ENCODE measurements at regions not wholly inside any gene's neighbourhood (a gene's known extent, or its start where the extent isn't known, plus 50 kb on each side); places are given as distances from the start of the nearest gene placed in this dataset.

DNA sequence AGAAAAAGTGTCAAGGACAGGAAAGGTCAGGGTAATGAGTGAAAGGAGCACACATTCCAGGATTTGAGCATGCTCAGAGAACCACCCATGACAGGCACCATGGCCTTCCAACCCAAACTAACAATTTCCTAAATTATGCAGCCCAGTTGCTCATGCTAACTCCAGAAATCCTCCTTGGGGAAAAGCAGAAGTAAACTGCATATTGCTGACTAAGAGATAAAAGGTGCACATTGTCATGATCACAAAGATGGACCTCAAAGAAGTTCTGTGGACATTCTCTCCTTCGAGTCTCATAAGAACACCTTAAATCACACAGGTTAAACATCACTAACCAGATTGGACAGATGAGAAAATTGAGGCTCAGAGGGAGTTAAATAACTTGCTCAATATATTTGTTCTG lies 97.6 kb upstream of the SLC25A36 start:
- ChIA-PET CTCF (no interaction called here), POLR2A (ENCODE audit: low non-redundant PET) (no interaction called here)
- TF ChIP-seq, protein P1, sequence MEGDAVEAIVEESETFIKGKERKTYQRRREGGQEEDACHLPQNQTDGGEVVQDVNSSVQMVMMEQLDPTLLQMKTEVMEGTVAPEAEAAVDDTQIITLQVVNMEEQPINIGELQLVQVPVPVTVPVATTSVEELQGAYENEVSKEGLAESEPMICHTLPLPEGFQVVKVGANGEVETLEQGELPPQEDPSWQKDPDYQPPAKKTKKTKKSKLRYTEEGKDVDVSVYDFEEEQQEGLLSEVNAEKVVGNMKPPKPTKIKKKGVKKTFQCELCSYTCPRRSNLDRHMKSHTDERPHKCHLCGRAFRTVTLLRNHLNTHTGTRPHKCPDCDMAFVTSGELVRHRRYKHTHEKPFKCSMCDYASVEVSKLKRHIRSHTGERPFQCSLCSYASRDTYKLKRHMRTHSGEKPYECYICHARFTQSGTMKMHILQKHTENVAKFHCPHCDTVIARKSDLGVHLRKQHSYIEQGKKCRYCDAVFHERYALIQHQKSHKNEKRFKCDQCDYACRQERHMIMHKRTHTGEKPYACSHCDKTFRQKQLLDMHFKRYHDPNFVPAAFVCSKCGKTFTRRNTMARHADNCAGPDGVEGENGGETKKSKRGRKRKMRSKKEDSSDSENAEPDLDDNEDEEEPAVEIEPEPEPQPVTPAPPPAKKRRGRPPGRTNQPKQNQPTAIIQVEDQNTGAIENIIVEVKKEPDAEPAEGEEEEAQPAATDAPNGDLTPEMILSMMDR (conservative IDR thresholded peaks at IDR 0.05; ENCODE audit: low read depth): no peak
- DNase-seq (ENCODE audit: low spot score): no peak
- no peak overlapping the region for H3K27ac ChIP-seq

DNA sequence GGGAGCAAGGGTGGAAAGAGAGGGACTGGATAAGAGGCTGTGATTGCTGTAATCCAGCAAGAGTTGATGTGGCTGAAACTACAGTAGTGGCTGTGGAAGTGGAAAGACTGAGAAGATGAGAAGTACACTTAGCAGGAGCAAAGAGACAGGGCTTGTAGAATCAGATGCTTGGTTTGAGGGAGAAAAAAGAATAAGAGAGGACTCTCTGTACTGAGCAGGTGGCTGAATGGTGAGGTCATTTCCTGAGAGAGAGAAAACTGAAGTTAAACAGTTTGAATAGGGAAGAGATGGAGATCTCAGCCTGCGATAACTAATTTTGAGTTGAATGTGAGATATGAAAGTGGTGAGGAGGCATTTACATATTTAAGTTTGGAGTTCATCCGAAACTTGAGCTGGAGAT lies 95.8 kb upstream of the SLC25A36 start:
- TF ChIP-seq, protein P1 (conservative IDR thresholded peaks at IDR 0.05; ENCODE audit: low read depth): no peak
- H3K27ac ChIP-seq: no peak overlapping the region
- DNase-seq (ENCODE audit: low spot score): no peak
- POLR2A ChIA-PET (ENCODE audit: low non-redundant PET): no interaction called here
- CTCF ChIA-PET: no interaction called here

DNA sequence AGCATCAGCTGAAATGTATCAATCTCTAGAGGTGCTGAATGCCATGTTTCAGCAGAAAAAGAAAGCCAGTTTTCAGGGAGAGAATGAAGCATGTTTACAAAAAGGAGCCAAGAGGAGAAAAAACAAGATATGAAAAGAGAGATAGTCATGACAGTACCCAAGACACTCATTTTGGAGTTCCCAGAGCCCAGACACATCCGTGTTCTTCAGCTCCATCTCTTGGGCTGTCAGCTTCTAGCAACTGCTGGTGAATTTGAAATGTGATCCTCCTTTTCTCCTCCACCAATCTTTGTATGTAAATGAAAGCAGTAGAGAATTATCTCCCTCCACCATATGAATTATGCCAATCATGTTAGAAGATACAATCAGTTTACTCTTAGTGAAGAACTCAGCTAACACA lies 93.0 kb upstream of the SLC25A36 start:
- TF ChIP-seq, protein P1 (conservative IDR thresholded peaks at IDR 0.05; ENCODE audit: low read depth): no peak
- no peak for DNase-seq (ENCODE audit: low spot score)
- ChIA-PET POLR2A (ENCODE audit: low non-redundant PET) (no interaction called here), CTCF (no interaction called here)
- no peak overlapping the region for H3K27ac ChIP-seq

DNA sequence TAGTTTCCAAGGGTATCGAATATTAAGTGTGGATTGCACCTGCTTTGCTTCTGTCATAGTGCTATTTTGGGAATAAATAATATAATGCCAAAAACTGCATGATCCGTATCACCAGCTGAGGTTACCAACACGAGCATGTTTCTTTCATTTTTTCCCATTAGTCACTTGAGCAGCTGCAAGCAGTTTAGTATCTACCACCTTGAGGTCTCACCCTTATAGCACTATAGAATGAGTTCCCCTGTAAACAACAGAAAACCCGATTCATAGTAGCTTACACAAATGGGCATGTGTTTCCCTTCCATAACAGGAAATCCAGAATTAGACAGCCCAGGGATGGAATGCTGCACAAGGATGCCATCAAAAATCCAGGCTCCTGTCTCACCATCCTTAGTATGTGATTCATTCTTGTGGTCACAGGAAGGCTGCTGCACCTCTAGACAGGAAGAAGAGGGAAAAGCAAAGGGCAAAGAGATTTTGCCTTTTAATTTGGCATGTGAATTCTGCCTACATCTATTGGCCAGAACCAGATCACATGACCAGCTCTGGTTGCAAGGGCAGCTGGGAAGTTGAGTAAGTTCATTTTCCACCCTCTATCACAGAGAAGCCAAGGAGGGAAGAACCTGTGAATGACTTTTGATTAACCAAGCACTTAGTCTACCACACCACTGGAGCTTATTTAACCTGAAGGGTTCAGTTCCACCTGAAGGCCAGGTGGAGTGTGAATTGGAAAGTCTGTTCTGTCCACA lies 91.3 kb upstream of the SLC25A36 start:
- CTCF ChIA-PET: no interaction called here
- POLR2A ChIA-PET (ENCODE audit: low non-redundant PET): no interaction called here

DNA sequence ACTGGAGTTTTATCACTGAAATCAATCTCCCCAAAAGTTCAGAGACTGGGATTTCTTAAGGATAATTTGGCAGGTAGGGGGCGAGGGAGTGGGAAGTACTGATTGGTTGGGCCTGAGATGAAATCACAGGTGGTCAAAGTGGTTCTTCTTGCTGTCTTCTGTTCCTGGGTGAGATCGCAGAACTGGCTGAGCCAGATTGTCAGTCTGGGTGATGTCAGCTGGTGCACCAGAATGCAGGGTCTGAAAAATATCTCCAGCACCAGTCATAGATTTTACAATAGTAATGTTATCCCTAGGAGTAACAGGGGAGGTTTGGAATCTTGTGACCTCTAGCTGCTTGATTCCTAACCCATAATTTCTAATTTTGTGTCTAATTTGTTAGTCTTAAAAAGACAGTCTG lies 86.7 kb upstream of the SLC25A36 start:
- H3K27ac ChIP-seq: no peak overlapping the region
- DNase-seq (ENCODE audit: low spot score): no peak
- POLR2A ChIA-PET (ENCODE audit: low non-redundant PET): no interaction called here
- CTCF ChIA-PET: no interaction called here
- TF ChIP-seq, protein P1 (conservative IDR thresholded peaks at IDR 0.05; ENCODE audit: low read depth): no peak

More for the DNA sequence above, 91.3 kb upstream of the SLC25A36 start:
- TF ChIP-seq, protein P1 (conservative IDR thresholded peaks at IDR 0.05; ENCODE audit: low read depth): no peak
- DNase-seq (ENCODE audit: low spot score): peak; percentile 19
- no peak overlapping the region for H3K27ac ChIP-seq

DNA sequence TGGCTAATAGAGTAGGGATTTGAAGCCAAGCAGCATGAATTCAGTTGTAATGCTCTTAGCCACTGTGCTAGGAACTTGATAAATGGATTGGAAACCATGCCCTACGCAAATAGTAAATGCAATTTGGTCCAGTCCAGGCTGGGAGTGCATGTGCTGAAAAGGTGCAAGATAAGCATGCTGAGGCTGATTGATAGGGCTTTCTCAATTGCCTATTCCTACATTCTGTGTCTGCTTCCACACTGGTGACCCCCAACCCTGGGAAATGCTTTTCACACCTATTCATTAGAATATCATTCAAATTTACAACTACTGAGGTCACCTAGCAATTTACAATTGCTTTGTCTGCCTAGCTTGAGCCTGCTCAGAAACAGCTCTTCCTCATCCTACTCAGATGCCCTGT lies 84.7 kb upstream of the SLC25A36 start:
- TF ChIP-seq, protein P1 (conservative IDR thresholded peaks at IDR 0.05; ENCODE audit: low read depth): no peak
- DNase-seq (ENCODE audit: low spot score): no peak
- no peak overlapping the region for H3K27ac ChIP-seq
- ChIA-PET POLR2A (ENCODE audit: low non-redundant PET) (no interaction called here), CTCF (no interaction called here)

Measured in RWPE1 (cell line).